Endothelial cell of umbilical vein (primary cell): ENCODE measurements at regions not wholly inside any gene's neighbourhood (a gene's known extent, or its start where the extent isn't known, plus 50 kb on each side); places are given as distances from the start of the nearest gene placed in this dataset.

Experiments
- MAX ChIP-seq: IDR thresholded peaks from 2 replicates; pipeline ENCODE4 v1.6.1; 2011; ENCODE audit not compliant: insufficient read depth, insufficient read length
- MYC ChIP-seq: IDR thresholded peaks from one replicate; pipeline ENCODE4 v1.6.1; 2011; ENCODE audit warnings: mild to moderate bottlenecking, low read depth, low read length
- POLR2A ChIP-seq: IDR thresholded peaks from 2 replicates; pipeline ENCODE4 v1.6.1; 2012; ENCODE audit warnings: low read depth, mild to moderate bottlenecking, control low read depth, low read length
- POLR2AphosphoS5 ChIP-seq: IDR thresholded peaks from 2 replicates; pipeline ENCODE4 v1.6.1; 2012; ENCODE audit warnings: low read depth, mild to moderate bottlenecking, control low read depth, low read length, moderate library complexity; ENCODE audit not compliant: insufficient read depth
- TF ChIP-seq, protein P1 (sequence below), 2 donors: IDR thresholded peaks; 1 replicate in 1 of 2; 2 replicates in 1 of 2; pipeline ENCODE4 v1.5.1; 2011; ENCODE audit warnings: low read length in 2 of 2, mild to moderate bottlenecking in 2 of 2, moderate library complexity in 2 of 2, control low read depth in 1 of 2, inconsistent platforms in 1 of 2, low read depth in 1 of 2; ENCODE audit not compliant: insufficient read depth in 1 of 2; ENCODE audit errors: extremely low read depth in 1 of 2

DNA sequence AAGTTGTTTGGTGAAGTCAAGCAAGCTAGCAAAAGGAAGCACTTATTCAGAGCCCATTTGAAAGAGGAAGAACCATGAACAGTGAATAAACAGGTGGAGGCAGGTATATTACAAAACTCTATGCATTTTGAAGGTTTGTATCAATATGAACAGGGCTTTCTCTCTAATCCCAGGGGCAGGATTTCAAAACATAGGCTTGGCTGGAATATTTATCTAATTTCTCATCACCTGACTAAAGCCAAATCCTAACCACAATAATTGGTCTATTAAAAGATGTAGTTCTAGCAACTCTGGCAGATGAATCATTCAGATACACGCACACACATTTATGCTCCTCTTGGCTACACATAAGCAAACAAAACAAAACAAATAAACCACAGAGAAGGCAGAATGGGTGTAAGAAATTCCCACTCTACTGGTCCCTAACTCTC lies 554.4 kb downstream of the INHBA start:
- TF ChIP-seq MYC: no peak
- no peak for TF ChIP-seq MAX
- TF ChIP-seq, protein P1, sequence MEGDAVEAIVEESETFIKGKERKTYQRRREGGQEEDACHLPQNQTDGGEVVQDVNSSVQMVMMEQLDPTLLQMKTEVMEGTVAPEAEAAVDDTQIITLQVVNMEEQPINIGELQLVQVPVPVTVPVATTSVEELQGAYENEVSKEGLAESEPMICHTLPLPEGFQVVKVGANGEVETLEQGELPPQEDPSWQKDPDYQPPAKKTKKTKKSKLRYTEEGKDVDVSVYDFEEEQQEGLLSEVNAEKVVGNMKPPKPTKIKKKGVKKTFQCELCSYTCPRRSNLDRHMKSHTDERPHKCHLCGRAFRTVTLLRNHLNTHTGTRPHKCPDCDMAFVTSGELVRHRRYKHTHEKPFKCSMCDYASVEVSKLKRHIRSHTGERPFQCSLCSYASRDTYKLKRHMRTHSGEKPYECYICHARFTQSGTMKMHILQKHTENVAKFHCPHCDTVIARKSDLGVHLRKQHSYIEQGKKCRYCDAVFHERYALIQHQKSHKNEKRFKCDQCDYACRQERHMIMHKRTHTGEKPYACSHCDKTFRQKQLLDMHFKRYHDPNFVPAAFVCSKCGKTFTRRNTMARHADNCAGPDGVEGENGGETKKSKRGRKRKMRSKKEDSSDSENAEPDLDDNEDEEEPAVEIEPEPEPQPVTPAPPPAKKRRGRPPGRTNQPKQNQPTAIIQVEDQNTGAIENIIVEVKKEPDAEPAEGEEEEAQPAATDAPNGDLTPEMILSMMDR (IDR thresholded peaks at IDR 0.05; ENCODE audit: extremely low read depth in 1 of 2, insufficient read depth in 1 of 2, low read depth in 1 of 2, low read length in 2 of 2): no peak
- no peak for TF ChIP-seq POLR2AphosphoS5
- no peak for TF ChIP-seq POLR2A
